Ascending aorta (tissue), 2 donors: ENCODE measurements at regions not wholly inside any gene's neighbourhood (a gene's known extent, or its start where the extent isn't known, plus 50 kb on each side); places are given as distances from the start of the nearest gene placed in this dataset.

Experiments used
- DNase-seq, 2 donors: peaks; one replicate each; pipeline ENCODE4 v3.0.0-alpha.2; 2019; ENCODE audit warnings: low spot score in 2 of 2
- H3K27ac ChIP-seq, 2 donors: fragments of 200-600 bp; sonication (generic); one replicate each; pipeline ENCODE4 v1.5.1; 2016 to 2017; ENCODE audit warnings: mild to moderate bottlenecking in 1 of 2
- H3K27me3 ChIP-seq: fragments of 200-600 bp; sonication (generic); one replicate; pipeline ENCODE4 v1.5.1; 2017
- H3K36me3 ChIP-seq, 2 donors: fragments of 200-600 bp; sonication (generic); one replicate each; pipeline ENCODE4 v1.5.1; 2016
- H3K4me1 ChIP-seq, 2 donors: fragments of 200-600 bp; sonication (generic); one replicate each; pipeline ENCODE4 v1.5.1; 2016 to 2017; ENCODE audit warnings: mild to moderate bottlenecking in 1 of 2
- H3K4me3 ChIP-seq, 2 donors: fragments of 200-600 bp; sonication (generic); one replicate each; pipeline ENCODE4 v1.5.1; 2016 to 2017; ENCODE audit warnings: mild to moderate bottlenecking in 1 of 2
- H3K9me3 ChIP-seq, 2 donors: fragments of 200-600 bp; sonication (generic); one replicate each; pipeline ENCODE4 v1.5.1; 2016
- CTCF ChIP-seq, 3 experiments: fragments of 200-600 bp in 2 of 3; fragments of 450-650 bp in 1 of 3; sonication (generic) in 2 of 3; IDR thresholded peaks; one replicate each; pipeline ENCODE4 v1.5.1; 2016 to 2019; ENCODE audit warnings: antibody characterized with exemption in 3 of 3, mild to moderate bottlenecking in 1 of 3, moderate library complexity in 1 of 3
- intact Hi-C: fragments of 100-400 bp; cut with DNase I; formaldehyde crosslinking; loops from one replicate; pipeline ENCODE4 v1.15.1; 2023

DNA sequence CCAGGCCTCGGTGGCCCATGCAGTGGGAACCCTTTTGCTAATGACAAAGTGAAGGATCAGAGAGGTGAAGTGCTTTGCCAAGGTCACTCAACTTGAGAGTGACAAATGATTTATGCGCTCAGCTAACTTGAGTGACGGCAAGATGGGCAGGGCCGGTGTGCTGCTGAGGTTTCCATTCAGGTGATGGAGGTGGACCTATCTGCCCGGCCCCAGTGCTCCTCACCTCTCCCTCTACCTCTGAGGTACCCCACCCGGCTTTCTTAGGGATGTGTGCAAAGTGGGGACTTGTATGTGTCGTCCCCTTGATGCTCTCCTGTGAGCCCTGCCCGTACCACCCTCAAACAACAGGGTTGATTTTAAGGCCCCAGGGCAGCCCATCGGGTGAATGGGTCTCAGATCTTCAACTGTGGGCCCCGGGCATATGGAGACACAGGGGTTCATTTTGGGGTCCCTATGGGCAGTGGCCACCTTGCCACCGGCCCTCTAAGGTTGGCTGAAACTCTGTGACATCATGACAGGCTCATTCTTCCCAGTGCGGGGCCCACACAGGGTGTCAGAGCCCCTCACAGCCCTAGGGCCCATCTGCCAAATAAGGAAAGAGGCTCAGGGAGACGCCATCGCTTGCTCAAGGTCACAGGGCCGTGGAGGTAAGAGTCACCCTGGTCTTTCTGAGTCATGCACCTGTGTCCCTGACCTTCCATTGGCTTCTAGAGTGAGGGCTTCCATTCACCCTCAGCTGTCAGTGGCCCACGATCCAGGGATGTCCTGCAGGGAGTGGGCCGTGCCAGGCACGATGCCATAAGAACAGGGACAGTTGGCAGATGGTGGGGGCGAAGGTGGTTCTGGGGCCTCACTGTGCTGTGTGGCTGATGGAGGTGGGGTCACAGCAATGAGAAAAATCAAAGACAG, 170.6 kb upstream of the MVB12B start:
- H3K4me3 ChIP-seq = no peak overlapping the region
- no peaks in the 10 kb centered on the region for H3K9me3 ChIP-seq
- H3K27me3 ChIP-seq = no peaks in the 10 kb centered on the region
- intact Hi-C loops = no loop called here
- no peaks in the 10 kb centered on the region for H3K4me1 ChIP-seq
- no peak for TF ChIP-seq CTCF (IDR thresholded peaks at IDR 0.05)
- DNase-seq = no peak
- no peak overlapping the region for H3K27ac ChIP-seq
- no peaks in the 10 kb centered on the region for H3K36me3 ChIP-seq

DNA sequence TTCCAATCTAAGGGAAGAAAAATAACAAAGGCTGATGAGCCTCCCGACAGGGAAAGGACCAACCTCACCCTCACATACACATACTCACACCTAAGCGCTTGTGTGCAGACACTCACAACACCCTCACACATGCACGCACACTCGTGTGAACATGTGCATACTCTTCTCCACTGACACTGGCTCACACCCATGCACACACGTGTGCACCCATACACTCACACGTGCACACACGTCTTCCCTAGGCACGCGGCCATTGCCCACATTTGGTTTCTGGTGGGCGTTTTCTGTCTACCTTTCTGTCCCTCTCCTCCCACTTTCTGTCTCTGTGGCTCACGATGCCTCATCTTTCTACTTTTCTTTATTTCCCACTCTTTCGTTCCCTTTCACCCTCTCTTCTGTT, 169.7 kb upstream of the MVB12B start:
- intact Hi-C loops = no loop called here
- DNase-seq = no peak
- Histone ChIP-seq H3K27me3 (no peaks in the 10 kb centered on the region), H3K9me3 (no peaks in the 10 kb centered on the region), H3K27ac (no peak overlapping the region), H3K36me3 (no peaks in the 10 kb centered on the region), H3K4me3 (no peak overlapping the region), H3K4me1 (no peaks in the 10 kb centered on the region)
- no peak for TF ChIP-seq CTCF (IDR thresholded peaks at IDR 0.05)

GRCh38 chr9:126157423-126157822, 169.2 kb upstream of the MVB12B start:
- no peaks in the 10 kb centered on the region for H3K4me1 ChIP-seq
- no peak for DNase-seq
- intact Hi-C loops = no loop called here

GRCh38 chr9:126157826-126158587, 168.6 kb upstream of the MVB12B start:
- no peaks in the 10 kb centered on the region for H3K27me3 ChIP-seq
- H3K4me3 ChIP-seq = no peak overlapping the region
- intact Hi-C loops = no loop called here
- H3K36me3 ChIP-seq = no peaks in the 10 kb centered on the region
- no peak overlapping the region for H3K27ac ChIP-seq
- DNase-seq = no peak
- H3K9me3 ChIP-seq = no peaks in the 10 kb centered on the region
- no peaks in the 10 kb centered on the region for H3K4me1 ChIP-seq
- no peak for TF ChIP-seq CTCF (IDR thresholded peaks at IDR 0.05)

More at GRCh38 chr9:126157423-126157822, 169.2 kb upstream of the MVB12B start:
- no peaks in the 10 kb centered on the region for H3K27me3 ChIP-seq
- H3K4me3 ChIP-seq = no peak overlapping the region
- no peak for TF ChIP-seq CTCF (IDR thresholded peaks at IDR 0.05)
- H3K27ac ChIP-seq = no peak overlapping the region
- no peaks in the 10 kb centered on the region for H3K9me3 ChIP-seq
- no peaks in the 10 kb centered on the region for H3K36me3 ChIP-seq

- H3K27me3 ChIP-seq = no peaks in the 10 kb centered on the region
- no peaks in the 10 kb centered on the region for H3K4me1 ChIP-seq
- H3K4me3 ChIP-seq = no peak overlapping the region
- DNase-seq = no peak
- H3K9me3 ChIP-seq = no peaks in the 10 kb centered on the region
- intact Hi-C loops = no loop called here
- no peak overlapping the region for H3K27ac ChIP-seq
- no peaks in the 10 kb centered on the region for H3K36me3 ChIP-seq
- no peak for TF ChIP-seq CTCF (IDR thresholded peaks at IDR 0.05)
Measured at GRCh38 chr9:126158588-126159429, 167.8 kb upstream of the MVB12B start.
